IPS-20b (cell line): ENCODE measurements at regions not wholly inside any gene's neighbourhood (a gene's known extent, or its start where the extent isn't known, plus 50 kb on each side); places are given as distances from the start of the nearest gene placed in this dataset.

ENCODE experiments used
- H3K27ac ChIP-seq: one replicate; pipeline ENCODE4 v1.5.1; 2013; ENCODE audit warnings: low read length
- H3K27me3 ChIP-seq: 2 replicates; pipeline ENCODE4 v1.6.1; 2013; ENCODE audit warnings: mild to moderate bottlenecking, low read length, inconsistent platforms; ENCODE audit not compliant: insufficient read depth
- H3K36me3 ChIP-seq: 2 replicates; pipeline ENCODE4 v1.6.1; 2013; ENCODE audit warnings: low read depth, mild to moderate bottlenecking, inconsistent platforms, low read length, moderate library complexity; ENCODE audit not compliant: insufficient read depth
- H3K4me1 ChIP-seq: 2 replicates; pipeline ENCODE4 v1.6.1; 2013; ENCODE audit warnings: mild to moderate bottlenecking, control low read depth, inconsistent platforms, low read length, moderate library complexity; ENCODE audit not compliant: insufficient read depth
- H3K4me3 ChIP-seq: 2 replicates; pipeline ENCODE4 v1.5.1; 2013; ENCODE audit warnings: mild to moderate bottlenecking, low read length, inconsistent platforms
- H3K9ac ChIP-seq: 2 replicates; pipeline ENCODE4 v1.6.1; 2013; ENCODE audit warnings: low read depth, mild to moderate bottlenecking, inconsistent platforms, low read length, moderate library complexity
- H3K9me3 ChIP-seq: 2 replicates; pipeline ENCODE4 v1.6.1; 2013; ENCODE audit warnings: mild to moderate bottlenecking, low read depth, low read length, inconsistent platforms; ENCODE audit not compliant: insufficient read depth

DNA sequence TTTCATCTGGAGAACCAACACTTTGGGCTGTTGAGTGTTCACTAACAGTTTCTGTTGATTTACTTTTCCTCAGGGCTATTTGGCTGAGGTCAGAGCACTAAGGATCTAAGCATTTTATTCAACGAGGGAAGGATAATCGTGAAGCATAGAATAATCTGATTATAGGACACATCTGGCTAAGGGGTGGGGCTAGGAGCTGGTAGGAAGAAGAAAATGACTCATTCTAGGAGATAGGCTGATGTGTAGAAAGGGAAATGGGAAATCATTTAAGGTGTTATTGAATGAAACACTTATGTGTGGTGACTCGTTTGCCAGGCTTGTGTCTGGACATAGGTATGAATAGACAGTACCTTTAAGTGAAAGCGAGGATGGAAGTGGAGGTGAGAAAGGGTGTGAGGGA lies 167.2 kb downstream of the ETNK1 start:
- Histone ChIP-seq H3K36me3 (no peaks in the 10 kb centered on the region), H3K27me3 (no peaks in the 10 kb centered on the region), H3K4me1 (no peaks in the 10 kb centered on the region), H3K4me3 (no peak overlapping the region), H3K9ac (no peak overlapping the region), H3K27ac (no peak overlapping the region), H3K9me3 (no peaks in the 10 kb centered on the region)

DNA sequence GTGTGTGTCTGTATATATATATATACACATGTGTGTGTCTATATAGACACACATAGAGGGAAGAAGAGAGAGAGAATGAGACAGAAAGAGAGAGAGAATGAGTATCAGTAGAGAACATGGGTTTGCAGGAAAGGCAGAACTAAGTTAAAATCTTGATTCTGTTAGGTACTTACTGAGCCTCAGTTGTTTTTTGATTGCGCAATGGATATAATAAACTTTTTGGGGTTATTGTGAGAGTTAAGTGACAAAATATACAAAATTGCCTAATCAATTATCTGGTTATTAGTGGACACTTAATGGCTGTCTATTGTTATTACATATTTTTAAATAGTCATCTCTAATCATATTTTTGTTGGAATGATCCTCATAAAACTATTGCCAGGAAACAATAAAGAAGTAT lies 169.0 kb downstream of the ETNK1 start:
- Histone ChIP-seq H3K4me3 (no peak overlapping the region), H3K4me1 (peaks cover 6% of the 10 kb centered on the region), H3K9ac (no peak overlapping the region), H3K9me3 (no peaks in the 10 kb centered on the region), H3K36me3 (no peaks in the 10 kb centered on the region), H3K27me3 (no peaks in the 10 kb centered on the region), H3K27ac (no peak overlapping the region)

DNA sequence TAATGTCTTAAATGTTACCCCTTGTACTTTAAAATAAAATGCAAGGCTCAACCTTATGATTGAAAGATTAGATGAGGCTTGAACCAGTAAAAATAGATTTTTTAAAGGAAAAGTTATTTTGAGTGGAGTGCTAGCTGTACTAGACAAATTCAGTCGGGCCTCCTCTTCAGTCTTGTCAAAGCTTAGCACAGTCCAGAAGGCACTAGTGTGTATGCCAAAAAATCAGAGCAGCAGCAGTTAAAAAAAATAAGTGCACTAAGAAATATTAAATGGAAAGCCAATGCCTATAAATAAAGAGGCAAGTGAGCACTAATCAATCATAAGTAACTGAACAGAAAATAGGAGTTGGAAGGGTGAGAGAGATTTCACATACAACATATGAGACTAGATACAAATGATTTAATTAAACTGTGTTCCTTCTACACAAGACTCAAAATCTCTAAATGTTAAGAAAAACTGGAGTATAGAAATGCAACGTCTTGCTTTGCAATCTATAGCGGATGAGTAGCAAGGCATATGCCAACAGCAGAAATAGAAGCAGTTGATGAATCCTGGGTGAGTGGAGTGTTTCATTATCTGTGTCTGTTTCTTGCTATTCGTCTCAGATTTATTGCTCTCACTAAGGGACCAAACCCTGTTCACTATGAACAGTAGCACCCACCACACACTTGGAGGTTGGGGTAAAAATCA lies 172.1 kb downstream of the ETNK1 start:
- H3K27ac ChIP-seq, result no peak overlapping the region
- no peak overlapping the region for H3K4me3 ChIP-seq
- no peaks in the 10 kb centered on the region for H3K36me3 ChIP-seq
- no peaks in the 10 kb centered on the region for H3K9me3 ChIP-seq
- no peak overlapping the region for H3K9ac ChIP-seq
- peaks cover 6% of the 10 kb centered on the region for H3K4me1 ChIP-seq
- no peaks in the 10 kb centered on the region for H3K27me3 ChIP-seq

DNA sequence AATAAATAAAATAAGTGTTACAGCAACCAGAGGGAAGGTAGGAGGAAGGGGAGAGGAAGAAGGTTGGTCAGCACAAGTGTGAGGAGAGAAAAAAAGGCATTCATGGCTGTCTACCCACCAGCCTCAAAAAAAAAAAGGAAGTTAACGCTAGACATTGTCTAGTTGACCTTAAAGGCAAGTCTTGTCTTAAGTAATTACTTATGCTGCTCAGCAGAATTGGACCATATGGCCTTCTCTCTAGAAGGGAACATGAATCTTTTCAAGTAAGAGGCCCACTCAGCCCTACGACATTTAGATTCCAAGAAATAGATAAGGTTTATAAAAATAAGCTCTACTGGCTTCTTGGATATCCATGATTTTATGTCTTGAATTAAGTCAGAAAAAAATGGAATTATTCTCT lies 172.7 kb downstream of the ETNK1 start:
- H3K9me3 ChIP-seq, result no peaks in the 10 kb centered on the region
- no peaks in the 10 kb centered on the region for H3K27me3 ChIP-seq
- H3K9ac ChIP-seq, result no peak overlapping the region
- no peak overlapping the region for H3K4me3 ChIP-seq
- H3K4me1 ChIP-seq, result peaks cover 6% of the 10 kb centered on the region
- H3K27ac ChIP-seq, result no peak overlapping the region
- no peaks in the 10 kb centered on the region for H3K36me3 ChIP-seq

DNA sequence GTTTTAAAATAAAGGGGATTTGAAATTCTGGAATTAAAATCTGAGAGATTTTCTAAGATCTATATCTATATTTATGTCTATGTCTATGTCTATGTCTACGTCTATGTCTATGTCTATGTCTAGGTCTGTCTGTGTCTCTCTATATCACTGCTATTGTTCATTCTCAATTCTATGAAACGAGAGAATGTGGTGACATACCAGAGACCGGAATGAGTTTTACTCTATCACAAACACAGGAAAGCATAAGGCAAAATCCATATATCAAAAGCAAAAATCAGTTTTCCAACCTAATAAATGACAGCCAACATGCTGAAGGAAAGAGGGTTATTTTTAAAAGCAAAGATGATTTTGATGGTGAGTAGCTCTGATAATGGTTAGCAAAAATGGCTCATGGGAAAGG lies 173.1 kb downstream of the ETNK1 start:
- H3K9ac ChIP-seq, result no peak overlapping the region
- H3K4me1 ChIP-seq, result peaks cover 6% of the 10 kb centered on the region
- no peaks in the 10 kb centered on the region for H3K9me3 ChIP-seq
- no peak overlapping the region for H3K27ac ChIP-seq
- no peaks in the 10 kb centered on the region for H3K36me3 ChIP-seq
- H3K4me3 ChIP-seq, result no peak overlapping the region
- no peaks in the 10 kb centered on the region for H3K27me3 ChIP-seq

DNA sequence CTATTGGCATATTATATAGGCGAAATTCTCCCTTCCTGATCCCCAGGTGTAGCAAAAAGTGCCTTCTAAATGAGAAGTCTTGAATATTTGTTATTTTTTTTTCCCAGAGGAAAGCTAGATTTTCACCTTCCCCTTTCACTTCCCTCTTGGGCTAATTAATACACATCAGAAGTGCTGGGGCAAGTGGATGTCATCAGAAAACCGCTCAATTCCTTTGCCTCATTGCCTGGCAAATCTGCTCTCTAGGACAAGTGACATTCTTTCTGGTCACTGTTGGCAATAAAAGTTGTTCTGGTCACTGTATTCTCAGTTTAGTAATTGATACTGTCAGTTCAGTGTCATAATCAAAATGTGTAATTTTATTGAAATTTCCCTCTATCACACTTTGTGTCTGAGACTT lies 174.5 kb downstream of the ETNK1 start:
- Histone ChIP-seq H3K4me1 (peaks cover 6% of the 10 kb centered on the region), H3K9ac (no peak overlapping the region), H3K36me3 (no peaks in the 10 kb centered on the region), H3K27me3 (no peaks in the 10 kb centered on the region), H3K27ac (no peak overlapping the region), H3K4me3 (no peak overlapping the region), H3K9me3 (no peaks in the 10 kb centered on the region)

DNA sequence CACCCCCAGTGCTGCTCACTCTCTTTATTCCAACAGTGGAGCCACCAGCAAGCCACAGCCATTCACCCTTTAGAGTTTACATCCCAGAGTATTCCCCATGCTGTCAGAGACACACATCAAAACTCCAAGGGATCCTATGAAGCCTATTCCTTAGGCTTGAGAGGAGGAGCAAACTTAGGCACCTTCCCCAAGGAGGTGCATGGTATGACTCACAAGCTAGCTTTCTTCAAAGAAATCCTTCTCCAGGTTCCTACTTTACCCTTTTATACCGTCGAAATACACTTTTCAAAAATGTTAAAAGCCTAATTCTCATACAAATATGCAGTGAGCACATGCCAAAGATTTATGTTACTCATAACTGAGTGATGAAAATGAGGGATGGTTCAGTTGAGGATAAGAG lies 175.4 kb downstream of the ETNK1 start:
- Histone ChIP-seq H3K4me3 (no peak overlapping the region), H3K4me1 (peaks cover 6% of the 10 kb centered on the region), H3K9me3 (no peaks in the 10 kb centered on the region), H3K27me3 (no peaks in the 10 kb centered on the region), H3K27ac (no peak overlapping the region), H3K36me3 (no peaks in the 10 kb centered on the region), H3K9ac (no peak overlapping the region)

DNA sequence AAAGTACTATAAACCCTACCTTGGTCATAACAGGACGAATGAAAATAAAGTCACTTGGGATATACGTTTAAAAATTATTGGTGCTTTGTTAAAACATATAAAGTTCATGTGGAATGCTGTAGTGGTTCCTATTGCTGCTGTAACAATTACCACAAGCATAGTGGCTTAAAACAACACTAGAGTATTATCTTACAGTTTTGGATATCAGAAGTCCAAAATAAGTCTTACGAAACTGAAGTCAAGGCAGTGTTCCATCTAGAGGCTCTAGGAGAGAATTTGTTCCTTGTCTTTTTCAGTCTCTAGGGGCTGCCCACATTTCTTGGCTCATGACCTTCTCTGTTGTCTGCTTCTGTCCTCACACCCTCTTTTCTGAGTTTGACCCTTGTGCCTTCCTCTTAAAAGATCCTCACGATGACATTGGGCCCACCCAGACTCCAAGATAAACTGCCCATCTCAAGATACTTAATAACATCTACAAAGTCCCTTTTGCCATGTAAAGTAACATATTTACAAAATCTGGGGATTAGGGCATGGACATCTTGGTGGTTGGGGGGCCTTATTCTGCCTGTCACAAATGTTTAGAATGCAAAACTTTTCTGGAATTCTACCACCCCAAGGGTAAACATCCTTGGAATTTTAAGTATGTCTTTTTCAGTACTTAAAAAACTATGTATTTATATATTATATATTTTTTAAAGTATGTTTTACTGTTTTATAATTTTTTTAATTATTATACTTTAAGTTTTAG lies 178.1 kb downstream of the ETNK1 start:
- no peak overlapping the region for H3K9ac ChIP-seq
- no peaks in the 10 kb centered on the region for H3K9me3 ChIP-seq
- H3K4me3 ChIP-seq, result no peak overlapping the region
- peaks cover 6% of the 10 kb centered on the region for H3K4me1 ChIP-seq
- H3K27ac ChIP-seq, result no peak overlapping the region
- no peaks in the 10 kb centered on the region for H3K27me3 ChIP-seq
- H3K36me3 ChIP-seq, result no peaks in the 10 kb centered on the region

DNA sequence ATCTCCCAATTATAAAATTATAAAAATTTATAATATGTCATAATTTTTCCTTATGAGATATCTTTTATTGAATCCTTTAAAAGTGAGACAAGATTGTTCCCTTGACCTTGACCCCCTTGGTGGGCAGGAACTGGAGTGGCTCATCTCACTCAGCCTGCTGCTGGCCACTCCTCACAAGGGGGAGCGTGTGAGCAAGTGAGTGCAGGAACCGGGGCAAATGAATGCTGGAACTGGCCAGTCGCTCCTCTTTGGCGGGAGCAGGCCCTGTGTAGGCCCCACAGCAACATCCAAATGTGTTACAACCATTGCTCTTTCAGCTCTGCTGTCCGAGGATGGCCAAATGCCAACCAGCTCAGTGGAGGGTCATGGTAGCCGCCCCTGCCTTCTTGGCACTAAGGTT lies 178.8 kb downstream of the ETNK1 start:
- Histone ChIP-seq H3K9me3 (no peaks in the 10 kb centered on the region), H3K27me3 (no peaks in the 10 kb centered on the region), H3K27ac (no peak overlapping the region), H3K4me3 (no peak overlapping the region), H3K9ac (no peak overlapping the region), H3K4me1 (peaks cover under 1% of the 10 kb centered on the region; the same call in 1 of the 2 replicates), H3K36me3 (no peaks in the 10 kb centered on the region)

DNA sequence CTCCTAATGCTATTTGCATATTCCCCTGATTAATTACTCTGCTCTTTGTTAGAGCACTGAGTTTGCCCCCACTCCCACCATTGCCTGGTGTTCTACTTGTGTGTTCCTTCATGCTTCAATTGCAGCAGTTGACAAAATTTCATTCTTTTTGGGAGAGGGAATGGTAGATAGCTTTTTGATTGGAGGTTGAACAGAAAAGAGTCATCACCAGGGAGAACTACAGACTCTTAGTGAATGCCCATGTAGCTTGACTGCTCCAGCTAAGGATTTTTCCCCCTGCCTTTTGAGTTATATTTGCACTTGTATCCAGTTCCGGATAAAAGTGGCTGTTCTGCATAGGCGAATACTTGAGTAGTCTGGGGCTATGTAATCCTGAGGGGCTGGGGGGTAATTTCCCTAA lies 183.9 kb downstream of the ETNK1 start:
- Histone ChIP-seq H3K4me1 (peaks cover 2% of the 10 kb centered on the region; the same call in 1 of the 2 replicates), H3K9ac (no peak overlapping the region), H3K36me3 (no peaks in the 10 kb centered on the region), H3K4me3 (no peak overlapping the region), H3K27me3 (no peaks in the 10 kb centered on the region), H3K27ac (no peak overlapping the region), H3K9me3 (no peaks in the 10 kb centered on the region)

DNA sequence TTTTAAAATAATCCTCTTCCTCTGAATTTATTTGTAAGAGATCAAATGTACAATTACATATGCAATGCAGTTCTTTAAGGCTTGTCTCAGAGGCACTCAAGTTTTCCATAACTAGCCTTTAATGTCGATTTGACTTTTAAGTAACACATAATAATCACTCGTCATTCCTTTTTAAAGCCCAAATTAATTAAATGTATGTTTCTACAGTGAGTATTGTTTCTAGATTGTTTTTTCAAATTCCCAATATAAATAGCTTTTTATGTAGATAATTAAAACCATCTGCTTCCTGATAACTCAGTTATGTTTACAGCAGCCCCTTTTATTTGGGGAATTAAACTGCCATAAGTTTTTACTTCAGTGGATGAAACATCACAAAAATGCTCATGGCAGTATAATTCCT lies 185.1 kb downstream of the ETNK1 start:
- Histone ChIP-seq H3K4me3 (no peak overlapping the region), H3K4me1 (peaks cover 2% of the 10 kb centered on the region; the same call in 1 of the 2 replicates), H3K36me3 (no peaks in the 10 kb centered on the region), H3K27ac (no peak overlapping the region), H3K27me3 (no peaks in the 10 kb centered on the region), H3K9me3 (no peaks in the 10 kb centered on the region), H3K9ac (no peak overlapping the region)

DNA sequence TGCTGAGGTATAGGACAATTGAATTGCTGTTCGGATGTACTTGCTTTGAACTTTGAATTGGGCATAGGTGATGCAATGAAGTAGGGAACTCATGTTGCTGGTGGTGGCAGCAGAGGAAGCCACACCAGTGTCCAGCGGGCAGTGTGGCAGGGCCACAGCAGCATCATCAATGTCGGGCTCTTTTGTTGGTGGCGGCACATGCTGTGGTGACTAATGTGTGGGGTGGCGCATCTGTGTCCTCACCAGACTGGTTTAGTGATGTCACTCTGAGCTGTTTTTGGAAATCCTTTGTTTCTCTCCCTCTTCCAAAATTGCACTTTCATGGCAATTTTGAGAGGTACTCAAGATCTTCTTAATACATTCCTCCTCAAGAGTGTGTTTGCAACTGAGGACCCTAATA lies 187.6 kb downstream of the ETNK1 start:
- peaks cover 6% of the 10 kb centered on the region; the same call in 1 of the 2 replicates for H3K4me1 ChIP-seq
- H3K9me3 ChIP-seq, result no peaks in the 10 kb centered on the region
- no peak overlapping the region for H3K4me3 ChIP-seq
- H3K9ac ChIP-seq, result no peak overlapping the region
- H3K27ac ChIP-seq, result no peak overlapping the region
- H3K36me3 ChIP-seq, result no peaks in the 10 kb centered on the region
- H3K27me3 ChIP-seq, result no peaks in the 10 kb centered on the region
